ENCODE measurements at regions not wholly inside any gene's neighbourhood (a gene's known extent, or its start where the extent isn't known, plus 50 kb on each side); places are given as distances from the start of the nearest gene placed in this dataset.

DNA sequence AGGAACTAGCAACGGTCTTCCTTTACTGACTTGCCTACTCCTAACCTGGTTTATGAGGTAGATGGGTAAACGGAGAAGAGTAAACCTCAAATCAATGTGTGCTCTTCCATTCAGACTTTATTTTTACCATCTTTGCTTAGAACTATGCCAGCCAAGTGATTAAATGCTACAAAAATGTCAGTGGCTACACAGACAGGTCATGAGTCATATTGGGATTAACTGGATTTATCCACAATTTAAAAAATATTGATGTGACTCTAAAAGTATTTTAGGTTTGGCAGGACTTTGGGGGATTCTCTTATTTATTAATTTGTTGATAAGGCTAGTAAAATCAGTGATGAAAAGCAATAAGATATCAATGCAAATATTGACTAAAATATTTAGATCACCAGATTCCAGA, 275.0 kb downstream of the PLK2 start:
- Histone ChIP-seq H2AFZ (ENCODE audit: low read depth, low read length) (no peak overlapping the region), H3K9me3 (ENCODE audit: insufficient read depth, low read depth, low read length) (no peaks in the 10 kb centered on the region), H3K4me1 (ENCODE audit: insufficient read depth, low read length) (peaks cover 21% of the 10 kb centered on the region), H3K27ac (ENCODE audit: low read depth, low read length) (peak overlapping the region; percentile 47), H3K36me3 (ENCODE audit: insufficient read depth, low read length) (no peaks in the 10 kb centered on the region), H4K20me1 (ENCODE audit: insufficient read depth, low read length) (no peaks in the 10 kb centered on the region), H3K4me3 (ENCODE audit: insufficient read depth, low read depth, low read length) (no peak overlapping the region), H3K9ac (ENCODE audit: low read length) (no peak overlapping the region), H3K4me2 (ENCODE audit: low read length) (no peak overlapping the region), H3K79me2 (ENCODE audit: insufficient read depth, low read length) (no peaks in the 10 kb centered on the region), H3K27me3 (ENCODE audit: insufficient read depth, low read length) (no peaks in the 10 kb centered on the region)
- peak; percentile 84 for FAIRE-seq
- no peaks in the 10 kb centered on the region for H3K27me3 Mint-ChIP-seq (ENCODE audit: low read depth, unreplicated experiment)
- peak; percentile 61 for DNase-seq (ENCODE audit: low read depth)
- H3K4me3 Mint-ChIP-seq (ENCODE audit: unreplicated experiment): no peak overlapping the region
- H3K36me3 Mint-ChIP-seq (ENCODE audit: low read depth, unreplicated experiment): no peaks in the 10 kb centered on the region
- peaks cover 55% of the 10 kb centered on the region for H3K4me1 Mint-ChIP-seq (ENCODE audit: low read depth, unreplicated experiment)
- H3K27ac Mint-ChIP-seq (ENCODE audit: unreplicated experiment): peak overlapping the region; percentile 91
- H3K9me3 Mint-ChIP-seq (ENCODE audit: unreplicated experiment): no peaks in the 10 kb centered on the region
- TF ChIP-seq, protein P1, sequence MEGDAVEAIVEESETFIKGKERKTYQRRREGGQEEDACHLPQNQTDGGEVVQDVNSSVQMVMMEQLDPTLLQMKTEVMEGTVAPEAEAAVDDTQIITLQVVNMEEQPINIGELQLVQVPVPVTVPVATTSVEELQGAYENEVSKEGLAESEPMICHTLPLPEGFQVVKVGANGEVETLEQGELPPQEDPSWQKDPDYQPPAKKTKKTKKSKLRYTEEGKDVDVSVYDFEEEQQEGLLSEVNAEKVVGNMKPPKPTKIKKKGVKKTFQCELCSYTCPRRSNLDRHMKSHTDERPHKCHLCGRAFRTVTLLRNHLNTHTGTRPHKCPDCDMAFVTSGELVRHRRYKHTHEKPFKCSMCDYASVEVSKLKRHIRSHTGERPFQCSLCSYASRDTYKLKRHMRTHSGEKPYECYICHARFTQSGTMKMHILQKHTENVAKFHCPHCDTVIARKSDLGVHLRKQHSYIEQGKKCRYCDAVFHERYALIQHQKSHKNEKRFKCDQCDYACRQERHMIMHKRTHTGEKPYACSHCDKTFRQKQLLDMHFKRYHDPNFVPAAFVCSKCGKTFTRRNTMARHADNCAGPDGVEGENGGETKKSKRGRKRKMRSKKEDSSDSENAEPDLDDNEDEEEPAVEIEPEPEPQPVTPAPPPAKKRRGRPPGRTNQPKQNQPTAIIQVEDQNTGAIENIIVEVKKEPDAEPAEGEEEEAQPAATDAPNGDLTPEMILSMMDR (IDR thresholded peaks at IDR 0.05; ENCODE audit: insufficient read depth, low read depth, low read length): no peak
- TF ChIP-seq EZH2 (IDR thresholded peaks at IDR 0.05; ENCODE audit: insufficient read depth, low read length): no peak

- Histone ChIP-seq H3K27me3 (ENCODE audit: insufficient read depth, low read length) (no peaks in the 10 kb centered on the region), H3K79me2 (ENCODE audit: insufficient read depth, low read length) (no peaks in the 10 kb centered on the region), H3K9me3 (ENCODE audit: insufficient read depth, low read depth, low read length) (no peaks in the 10 kb centered on the region), H3K4me2 (ENCODE audit: low read length) (no peak overlapping the region), H3K4me3 (ENCODE audit: insufficient read depth, low read depth, low read length) (no peak overlapping the region), H3K36me3 (ENCODE audit: insufficient read depth, low read length) (no peaks in the 10 kb centered on the region), H4K20me1 (ENCODE audit: insufficient read depth, low read length) (no peaks in the 10 kb centered on the region), H3K27ac (ENCODE audit: low read depth, low read length) (no peak overlapping the region), H3K4me1 (ENCODE audit: insufficient read depth, low read length) (peaks cover 21% of the 10 kb centered on the region), H3K9ac (ENCODE audit: low read length) (no peak overlapping the region), H2AFZ (ENCODE audit: low read depth, low read length) (no peak overlapping the region)
- Mint-ChIP-seq H3K4me1 (ENCODE audit: low read depth, unreplicated experiment) (peaks cover 48% of the 10 kb centered on the region), H3K27me3 (ENCODE audit: low read depth, unreplicated experiment) (no peaks in the 10 kb centered on the region), H3K4me3 (ENCODE audit: unreplicated experiment) (no peak overlapping the region), H3K27ac (ENCODE audit: unreplicated experiment) (no peak overlapping the region), H3K36me3 (ENCODE audit: low read depth, unreplicated experiment) (no peaks in the 10 kb centered on the region), H3K9me3 (ENCODE audit: unreplicated experiment) (no peaks in the 10 kb centered on the region)
- TF ChIP-seq, protein P1 (IDR thresholded peaks at IDR 0.05; ENCODE audit: insufficient read depth, low read depth, low read length): no peak
- no peak for TF ChIP-seq EZH2 (IDR thresholded peaks at IDR 0.05; ENCODE audit: insufficient read depth, low read length)
- FAIRE-seq (no peak), DNase-seq (ENCODE audit: low read depth) (no peak)
Measured at GRCh38 chr5:58183786-58184085, 276.1 kb downstream of the PLK2 start.

- Histone ChIP-seq H3K27me3 (ENCODE audit: insufficient read depth, low read length) (no peaks in the 10 kb centered on the region), H2AFZ (ENCODE audit: low read depth, low read length) (no peak overlapping the region), H3K4me3 (ENCODE audit: insufficient read depth, low read depth, low read length) (no peak overlapping the region), H3K4me1 (ENCODE audit: insufficient read depth, low read length) (peaks cover 18% of the 10 kb centered on the region), H3K9me3 (ENCODE audit: insufficient read depth, low read depth, low read length) (no peaks in the 10 kb centered on the region), H3K9ac (ENCODE audit: low read length) (no peak overlapping the region), H3K79me2 (ENCODE audit: insufficient read depth, low read length) (no peaks in the 10 kb centered on the region), H3K27ac (ENCODE audit: low read depth, low read length) (no peak overlapping the region), H4K20me1 (ENCODE audit: insufficient read depth, low read length) (no peaks in the 10 kb centered on the region), H3K36me3 (ENCODE audit: insufficient read depth, low read length) (no peaks in the 10 kb centered on the region), H3K4me2 (ENCODE audit: low read length) (no peak overlapping the region)
- TF ChIP-seq, protein P1 (IDR thresholded peaks at IDR 0.05; ENCODE audit: insufficient read depth, low read depth, low read length): no peak
- no peak for TF ChIP-seq EZH2 (IDR thresholded peaks at IDR 0.05; ENCODE audit: insufficient read depth, low read length)
- Mint-ChIP-seq H3K4me1 (ENCODE audit: low read depth, unreplicated experiment) (peaks cover 46% of the 10 kb centered on the region), H3K27ac (ENCODE audit: unreplicated experiment) (no peak overlapping the region), H3K4me3 (ENCODE audit: unreplicated experiment) (no peak overlapping the region), H3K9me3 (ENCODE audit: unreplicated experiment) (no peaks in the 10 kb centered on the region), H3K36me3 (ENCODE audit: low read depth, unreplicated experiment) (no peaks in the 10 kb centered on the region), H3K27me3 (ENCODE audit: low read depth, unreplicated experiment) (no peaks in the 10 kb centered on the region)
- DNase-seq (ENCODE audit: low read depth) (no peak), FAIRE-seq (peak; percentile 43)
Measured at GRCh38 chr5:58183078-58183785, 276.7 kb downstream of the PLK2 start.
